GM20000 (cell line): ENCODE measurements at regions not wholly inside any gene's neighbourhood (a gene's known extent, or its start where the extent isn't known, plus 50 kb on each side); places are given as distances from the start of the nearest gene placed in this dataset.

Source experiments
- DNase-seq: peaks from one replicate; pipeline ENCODE4 v3.0.0; 2012; ENCODE audit warnings: low spot score
- TF ChIP-seq, protein P1 (sequence below): IDR thresholded peaks from 2 replicates; pipeline ENCODE4 v1.5.1; 2012; ENCODE audit warnings: mild to moderate bottlenecking, control low read depth; ENCODE audit errors: extremely low read depth, missing control alignments

DNA sequence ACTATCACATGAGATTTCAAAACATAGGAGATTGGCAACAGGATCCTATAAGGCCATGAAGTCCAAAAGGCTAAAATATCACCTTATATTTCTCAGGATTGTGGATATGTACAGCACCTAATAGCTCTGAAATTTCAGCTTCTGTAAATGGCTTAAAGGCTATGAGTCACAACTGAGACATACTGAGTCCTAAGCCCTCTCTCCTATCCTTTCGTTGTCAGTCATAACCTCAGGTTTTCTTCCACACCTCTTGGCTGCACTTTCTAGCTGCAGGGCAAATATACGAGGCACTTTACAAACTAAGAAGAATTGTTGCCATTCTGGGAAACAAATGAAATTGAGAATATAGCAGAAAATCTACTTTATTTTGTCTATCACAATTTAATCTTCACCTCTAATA lies 969.9 kb upstream of the EPHA7 start:
- no peak for DNase-seq
- TF ChIP-seq, protein P1, sequence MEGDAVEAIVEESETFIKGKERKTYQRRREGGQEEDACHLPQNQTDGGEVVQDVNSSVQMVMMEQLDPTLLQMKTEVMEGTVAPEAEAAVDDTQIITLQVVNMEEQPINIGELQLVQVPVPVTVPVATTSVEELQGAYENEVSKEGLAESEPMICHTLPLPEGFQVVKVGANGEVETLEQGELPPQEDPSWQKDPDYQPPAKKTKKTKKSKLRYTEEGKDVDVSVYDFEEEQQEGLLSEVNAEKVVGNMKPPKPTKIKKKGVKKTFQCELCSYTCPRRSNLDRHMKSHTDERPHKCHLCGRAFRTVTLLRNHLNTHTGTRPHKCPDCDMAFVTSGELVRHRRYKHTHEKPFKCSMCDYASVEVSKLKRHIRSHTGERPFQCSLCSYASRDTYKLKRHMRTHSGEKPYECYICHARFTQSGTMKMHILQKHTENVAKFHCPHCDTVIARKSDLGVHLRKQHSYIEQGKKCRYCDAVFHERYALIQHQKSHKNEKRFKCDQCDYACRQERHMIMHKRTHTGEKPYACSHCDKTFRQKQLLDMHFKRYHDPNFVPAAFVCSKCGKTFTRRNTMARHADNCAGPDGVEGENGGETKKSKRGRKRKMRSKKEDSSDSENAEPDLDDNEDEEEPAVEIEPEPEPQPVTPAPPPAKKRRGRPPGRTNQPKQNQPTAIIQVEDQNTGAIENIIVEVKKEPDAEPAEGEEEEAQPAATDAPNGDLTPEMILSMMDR = no peak

DNA sequence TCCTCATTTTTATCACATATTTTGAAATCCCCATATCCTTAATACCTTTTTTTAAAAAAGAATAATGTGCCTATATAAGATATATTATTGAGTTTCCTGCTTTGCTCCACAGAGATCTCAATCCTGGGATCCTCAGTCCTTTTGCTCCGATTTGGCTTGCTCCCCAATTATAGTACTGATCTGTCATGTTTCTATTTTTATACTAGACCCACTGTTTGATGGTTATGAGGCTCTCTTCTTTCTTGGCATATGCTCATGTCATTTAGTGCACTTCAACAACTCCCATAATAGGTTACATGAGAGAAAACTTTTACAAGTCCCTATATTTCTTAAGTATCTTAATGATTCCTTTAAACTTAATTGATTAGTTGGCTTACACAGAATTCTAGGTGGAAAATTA lies 958.5 kb upstream of the EPHA7 start:
- TF ChIP-seq, protein P1 = no peak
- no peak for DNase-seq

DNA sequence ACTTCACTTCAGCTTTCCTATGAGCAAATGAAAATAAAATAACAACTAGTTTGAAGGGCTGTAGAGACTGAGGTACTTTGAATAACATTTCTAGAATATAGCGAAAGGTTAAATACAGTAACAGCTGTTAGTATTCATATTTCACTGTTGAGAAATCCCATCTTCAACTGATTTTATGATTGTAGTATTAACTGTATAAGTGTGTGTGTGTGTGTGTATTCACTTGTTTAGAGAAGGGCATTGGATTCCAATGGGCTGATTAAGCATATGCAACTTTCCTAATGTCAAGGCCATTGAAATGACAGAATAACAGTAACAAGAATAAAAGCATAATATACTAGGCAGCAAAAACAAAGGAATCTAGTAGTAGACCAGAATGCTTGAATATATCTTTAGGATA lies 957.5 kb upstream of the EPHA7 start:
- DNase-seq = no peak
- TF ChIP-seq, protein P1 = no peak

DNA sequence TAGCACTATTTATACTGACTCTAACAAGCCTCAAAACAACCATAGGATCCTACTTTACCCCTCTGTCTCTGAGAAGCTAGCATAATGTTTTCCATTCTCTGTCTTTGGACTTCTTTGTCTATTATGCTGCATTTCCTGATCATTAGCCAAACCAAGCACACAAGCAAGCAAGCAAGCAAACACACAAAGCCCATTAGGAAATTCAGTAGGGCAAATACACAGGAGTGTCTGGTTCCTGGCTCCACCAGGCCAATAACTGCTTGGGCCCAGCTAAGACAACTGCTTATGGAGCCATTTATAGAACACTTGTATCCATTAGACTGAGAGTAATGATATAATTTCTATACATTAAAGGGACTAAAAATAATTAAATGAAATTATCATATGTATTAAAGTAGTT lies 952.9 kb upstream of the EPHA7 start:
- no peak for DNase-seq
- TF ChIP-seq, protein P1 = no peak

DNA sequence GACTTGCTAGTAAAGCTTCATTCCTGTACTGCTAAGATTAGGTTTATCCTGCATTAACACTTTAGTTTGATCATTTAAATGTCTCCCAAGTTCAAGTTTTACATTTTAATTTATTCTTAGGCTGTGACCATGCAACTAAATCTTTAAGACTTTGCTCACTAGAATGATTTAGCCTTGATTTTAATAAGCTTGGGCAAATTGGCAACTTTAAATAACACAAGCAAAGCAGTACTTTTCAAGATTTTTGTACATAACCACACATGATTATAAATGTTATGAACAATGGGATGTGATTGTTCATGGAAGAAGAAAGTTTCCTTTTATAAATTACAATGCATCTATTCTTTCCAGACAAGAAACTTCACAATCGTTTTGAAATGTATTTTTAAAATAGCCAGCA lies 948.0 kb upstream of the EPHA7 start:
- TF ChIP-seq, protein P1 = no peak
- DNase-seq = no peak

DNA sequence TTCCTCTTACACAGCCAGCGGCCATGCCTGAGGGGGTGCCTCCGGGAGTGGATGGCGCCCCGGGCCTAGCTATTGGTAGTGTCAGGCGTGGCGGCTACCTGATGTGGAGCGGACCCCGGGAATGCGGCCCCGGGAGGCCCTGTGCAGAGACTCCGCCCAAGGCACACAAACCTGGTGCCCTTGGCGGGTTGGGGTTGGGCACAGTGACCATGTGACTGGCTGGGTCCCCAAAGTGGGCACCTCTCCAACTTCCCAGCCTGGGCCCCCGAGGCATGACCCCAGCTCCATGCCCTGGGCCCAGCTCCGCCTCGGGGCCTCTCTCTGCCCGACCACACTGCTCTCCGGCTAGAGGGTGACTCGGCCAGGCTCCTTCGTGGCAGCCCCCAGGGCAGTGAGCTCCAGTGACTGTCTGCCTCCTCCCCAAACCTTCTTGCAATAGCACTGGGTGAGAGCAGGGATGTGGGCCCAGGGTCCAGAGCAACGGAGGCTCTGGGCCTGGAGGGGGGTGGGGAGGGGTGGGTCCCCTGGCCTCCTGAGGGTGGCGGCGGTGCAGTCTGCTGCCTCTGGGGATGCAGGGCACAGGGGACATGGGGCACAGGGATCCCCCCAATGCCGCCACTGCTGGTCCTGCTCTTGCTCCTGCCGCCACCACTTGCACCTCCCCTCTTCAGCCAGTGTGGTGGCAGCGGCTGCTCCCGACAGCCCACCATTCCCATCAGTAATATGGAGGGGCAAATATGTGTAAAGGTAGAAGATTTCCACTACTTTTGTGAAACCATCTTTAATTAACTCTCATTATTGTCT lies 942.9 kb upstream of the EPHA7 start:
- TF ChIP-seq, protein P1 = no peak
- DNase-seq = no peak

DNA sequence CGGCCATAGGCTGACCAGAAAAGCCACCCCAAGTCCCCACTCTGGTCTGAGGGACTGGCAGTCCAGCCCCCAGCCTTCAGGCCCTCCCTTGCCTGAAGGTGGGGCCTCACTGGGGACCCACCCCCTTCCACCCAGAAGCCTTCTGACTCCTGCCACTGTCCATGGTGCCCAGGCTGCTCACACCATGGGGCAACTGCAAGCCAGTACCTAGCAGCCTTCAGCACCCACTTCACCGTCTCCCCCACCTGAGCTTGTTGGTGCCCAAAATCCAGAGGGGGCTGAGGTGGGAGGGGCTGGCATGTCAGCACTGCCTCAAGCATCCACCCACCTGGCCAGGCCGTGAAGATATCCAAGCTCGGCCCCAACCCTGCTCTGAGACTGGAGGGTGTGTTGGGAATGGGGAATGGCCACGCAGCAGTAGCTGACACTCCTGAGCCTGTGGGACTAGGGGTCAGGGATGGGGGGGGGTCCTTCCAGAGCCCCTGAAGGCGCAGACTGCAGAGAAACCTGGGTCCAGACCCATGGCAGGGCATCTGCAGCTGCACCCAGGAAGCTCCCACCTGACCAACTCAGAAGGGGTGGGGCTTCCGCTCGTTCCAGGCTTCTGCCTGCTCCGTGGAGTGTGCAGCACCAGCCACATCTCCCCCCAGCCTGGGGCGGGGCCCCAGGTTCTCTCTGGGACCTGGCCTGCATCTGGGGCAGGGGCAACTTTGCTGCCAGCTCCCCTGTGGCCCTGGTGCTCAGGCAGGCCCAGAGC lies 942.1 kb upstream of the EPHA7 start:
- DNase-seq = no peak
- TF ChIP-seq, protein P1 = no peak
